ENCODE measurements at regions not wholly inside any gene's neighbourhood (a gene's known extent, or its start where the extent isn't known, plus 50 kb on each side); places are given as distances from the start of the nearest gene placed in this dataset.
"Not testable (repeated sequence)": the region's sequence is repeated elsewhere in the genome, so short reads cannot be mapped to it uniquely, and the experiment has no call there.

GRCh38 chr4:155047755-155048154, 160.7 kb upstream of the NPY2R start:
- Histone ChIP-seq H3F3A (ENCODE audit: insufficient read depth) (no peaks in the 10 kb centered on the region), H3K9me3 (ENCODE audit: low read depth) (no peaks in the 10 kb centered on the region), H3K4me1 (ENCODE audit: insufficient read depth) (no peaks in the 10 kb centered on the region), H4K20me1 (ENCODE audit: insufficient read depth) (no peaks in the 10 kb centered on the region), H3K9me2 (ENCODE audit: insufficient read depth) (no peaks in the 10 kb centered on the region), H3K9ac (no peak overlapping the region), H3K27me3 (replicated peaks; ENCODE audit: insufficient read depth) (no peaks in the 10 kb centered on the region), H3K79me2 (ENCODE audit: insufficient read depth) (no peaks in the 10 kb centered on the region), H2AFZ (no peak overlapping the region), H3K27ac (no peak overlapping the region), H3K36me3 (ENCODE audit: low read depth) (no peaks in the 10 kb centered on the region), H3K4me3 (no peak overlapping the region), H3K4me2 (ENCODE audit: unreplicated experiment) (no peak overlapping the region)
- TF ChIP-seq EZH2phosphoT487 (IDR thresholded peaks at IDR 0.05; ENCODE audit: insufficient read depth, low read depth) (no peak), EZH2 (IDR thresholded peaks at IDR 0.05; ENCODE audit: insufficient read depth, poor library complexity, severe bottlenecking) (no peak)
- 26 to 28% methylated on average over 2 of the region's 2 CpGs for WGBS, 2 experiments (ENCODE audit: low coverage in 1 of 2, low lambda C conversion rate in 2 of 2, missing lambda C conversion rate in 2 of 2)
- in situ Hi-C loops (cut with MboI) = no loop called here
- peak; percentile 8 for DNase-seq

- 3 to 6% methylated on average over 1 of the region's 1 CpG for WGBS, 2 experiments (ENCODE audit: low coverage in 1 of 2, low lambda C conversion rate in 2 of 2, missing lambda C conversion rate in 2 of 2)
- in situ Hi-C loops (cut with MboI); H2AFZ ChIP-seq: not testable (repeated sequence)
These were observed 154.4 kb upstream of the NPY2R start for GRCh38 chr4:155054042-155054441.

GRCh38 chr4:155060419-155060818, 148.0 kb upstream of the NPY2R start:
- no peak overlapping the region for H3K27ac ChIP-seq
- H3K4me2 ChIP-seq (ENCODE audit: unreplicated experiment) = no peak overlapping the region
- in situ Hi-C loops (cut with MboI) = no loop called here
- H2AFZ ChIP-seq = no peak overlapping the region
- no peaks in the 10 kb centered on the region for H4K20me1 ChIP-seq (ENCODE audit: insufficient read depth)
- no peaks in the 10 kb centered on the region for H3K27me3 ChIP-seq (replicated peaks; ENCODE audit: insufficient read depth)
- no peak overlapping the region for H3K4me3 ChIP-seq
- no peak overlapping the region for H3K9ac ChIP-seq
- TF ChIP-seq EZH2 (IDR thresholded peaks at IDR 0.05; ENCODE audit: insufficient read depth, poor library complexity, severe bottlenecking) (no peak), EZH2phosphoT487 (IDR thresholded peaks at IDR 0.05; ENCODE audit: insufficient read depth, low read depth) (no peak)
- no peak for DNase-seq
- no peaks in the 10 kb centered on the region for H3F3A ChIP-seq (ENCODE audit: insufficient read depth)
- WGBS, 2 experiments (ENCODE audit: low coverage in 1 of 2, low lambda C conversion rate in 2 of 2, missing lambda C conversion rate in 2 of 2) = 14 to 29% methylated on average over 2 of the region's 2 CpGs
- H3K4me1 ChIP-seq (ENCODE audit: insufficient read depth) = no peaks in the 10 kb centered on the region
- H3K79me2 ChIP-seq (ENCODE audit: insufficient read depth) = no peaks in the 10 kb centered on the region
- no peaks in the 10 kb centered on the region for H3K9me3 ChIP-seq (ENCODE audit: low read depth)
- H3K36me3 ChIP-seq (ENCODE audit: low read depth) = no peaks in the 10 kb centered on the region
- H3K9me2 ChIP-seq (ENCODE audit: insufficient read depth) = no peaks in the 10 kb centered on the region

More at GRCh38 chr4:155054042-155054441, 154.4 kb upstream of the NPY2R start:
- H3K9me3 ChIP-seq (ENCODE audit: low read depth); H4K20me1 ChIP-seq (ENCODE audit: insufficient read depth); H3K27me3 ChIP-seq (replicated peaks; ENCODE audit: insufficient read depth); H3F3A ChIP-seq (ENCODE audit: insufficient read depth); H3K9ac ChIP-seq; DNase-seq; H3K4me2 ChIP-seq (ENCODE audit: unreplicated experiment); H3K79me2 ChIP-seq (ENCODE audit: insufficient read depth); H3K4me1 ChIP-seq (ENCODE audit: insufficient read depth); H3K36me3 ChIP-seq (ENCODE audit: low read depth); H3K27ac ChIP-seq; H3K9me2 ChIP-seq (ENCODE audit: insufficient read depth); H3K4me3 ChIP-seq: not testable (repeated sequence)

- Histone ChIP-seq H3F3A (ENCODE audit: insufficient read depth) (no peaks in the 10 kb centered on the region), H3K4me2 (ENCODE audit: unreplicated experiment) (no peak overlapping the region), H3K4me3 (no peak overlapping the region), H3K4me1 (ENCODE audit: insufficient read depth) (no peaks in the 10 kb centered on the region), H3K36me3 (ENCODE audit: low read depth) (no peaks in the 10 kb centered on the region), H3K9me2 (ENCODE audit: insufficient read depth) (no peaks in the 10 kb centered on the region), H3K27me3 (replicated peaks; ENCODE audit: insufficient read depth) (no peaks in the 10 kb centered on the region), H2AFZ (no peak overlapping the region), H3K79me2 (ENCODE audit: insufficient read depth) (no peaks in the 10 kb centered on the region), H3K9me3 (ENCODE audit: low read depth) (no peaks in the 10 kb centered on the region), H4K20me1 (ENCODE audit: insufficient read depth) (no peaks in the 10 kb centered on the region), H3K9ac (no peak overlapping the region), H3K27ac (no peak overlapping the region)
- no peak for DNase-seq
- TF ChIP-seq EZH2phosphoT487 (IDR thresholded peaks at IDR 0.05; ENCODE audit: insufficient read depth, low read depth) (no peak), EZH2 (IDR thresholded peaks at IDR 0.05; ENCODE audit: insufficient read depth, poor library complexity, severe bottlenecking) (no peak)
- in situ Hi-C loops (cut with MboI) = no loop called here
- WGBS, 2 experiments (ENCODE audit: low coverage in 1 of 2, low lambda C conversion rate in 2 of 2, missing lambda C conversion rate in 2 of 2) = 15 to 19% methylated on average over 1 of the region's 1 CpG
These were observed 147.6 kb upstream of the NPY2R start for GRCh38 chr4:155060873-155061272.

- Histone ChIP-seq H3K79me2 (ENCODE audit: insufficient read depth) (no peaks in the 10 kb centered on the region), H3K27ac (no peak overlapping the region), H3K4me3 (no peak overlapping the region), H3K36me3 (ENCODE audit: low read depth) (no peaks in the 10 kb centered on the region), H3K9me3 (ENCODE audit: low read depth) (no peaks in the 10 kb centered on the region), H3K27me3 (replicated peaks; ENCODE audit: insufficient read depth) (no peaks in the 10 kb centered on the region), H3K4me1 (ENCODE audit: insufficient read depth) (no peaks in the 10 kb centered on the region), H3K9me2 (ENCODE audit: insufficient read depth) (no peaks in the 10 kb centered on the region), H3F3A (ENCODE audit: insufficient read depth) (no peaks in the 10 kb centered on the region), H4K20me1 (ENCODE audit: insufficient read depth) (no peaks in the 10 kb centered on the region), H2AFZ (no peak overlapping the region), H3K9ac (no peak overlapping the region), H3K4me2 (ENCODE audit: unreplicated experiment) (no peak overlapping the region)
- in situ Hi-C loops (cut with MboI) = no loop called here
- TF ChIP-seq EZH2phosphoT487 (IDR thresholded peaks at IDR 0.05; ENCODE audit: insufficient read depth, low read depth) = no peak
- TF ChIP-seq EZH2 (IDR thresholded peaks at IDR 0.05; ENCODE audit: insufficient read depth, poor library complexity, severe bottlenecking) = no peak
- no peak for DNase-seq
These were observed 145.5 kb upstream of the NPY2R start for GRCh38 chr4:155062948-155063347.

- H3K27ac ChIP-seq; DNase-seq; H3K4me3 ChIP-seq; H3K9me2 ChIP-seq (ENCODE audit: insufficient read depth); in situ Hi-C loops (cut with MboI); H3K36me3 ChIP-seq (ENCODE audit: low read depth); H4K20me1 ChIP-seq (ENCODE audit: insufficient read depth); H3K27me3 ChIP-seq (replicated peaks; ENCODE audit: insufficient read depth); H3K79me2 ChIP-seq (ENCODE audit: insufficient read depth); H3K4me1 ChIP-seq (ENCODE audit: insufficient read depth); H3K4me2 ChIP-seq (ENCODE audit: unreplicated experiment); H3K9ac ChIP-seq; H3F3A ChIP-seq (ENCODE audit: insufficient read depth); H2AFZ ChIP-seq; H3K9me3 ChIP-seq (ENCODE audit: low read depth): not testable (repeated sequence)
- 12 to 27% methylated on average over 7 of the region's 7 CpGs for WGBS, 2 experiments (ENCODE audit: low coverage in 1 of 2, low lambda C conversion rate in 2 of 2, missing lambda C conversion rate in 2 of 2)
These were observed 143.5 kb upstream of the NPY2R start for GRCh38 chr4:155064934-155065333.
